ENCODE measurements at regions not wholly inside any gene's neighbourhood (a gene's known extent, or its start where the extent isn't known, plus 50 kb on each side); places are given as distances from the start of the nearest gene placed in this dataset.

GRCh38 chr15:87083201-87083600 lies 1003.5 kb downstream of the AGBL1 start:
- TF ChIP-seq POLR2A (IDR thresholded peaks at IDR 0.05; ENCODE audit: low read depth, low read length) (no peak), PAX5 (IDR thresholded peaks at IDR 0.05; ENCODE audit: insufficient read depth, low read length, severe bottlenecking) (no peak), POLR2AphosphoS5 (IDR thresholded peaks at IDR 0.05; ENCODE audit: low read depth, low read length) (no peak), TAF1 (IDR thresholded peaks at IDR 0.05; ENCODE audit: low read depth, low read length) (no peak)
